Left ventricle myocardium superior (tissue), 1 donor: ENCODE measurements at regions not wholly inside any gene's neighbourhood (a gene's known extent, or its start where the extent isn't known, plus 50 kb on each side); places are given as distances from the start of the nearest gene placed in this dataset.

Experiments
- ATAC-seq: fragments of 200-7000 bp; cut with Tn5 transposase; one replicate; pipeline ENCODE4 v1.9.1; 2020; ENCODE audit warnings: mild to moderate bottlenecking, moderate library complexity
- DNase-seq: peaks from one replicate; pipeline ENCODE4 v3.0.0-alpha.2; 2020
- intact Hi-C: fragments of 100-400 bp; cut with micrococcal nuclease; formaldehyde crosslinking; loops from one replicate; pipeline ENCODE4 v1.11.0; 2022
- donor health status: DM: no; HTN: yes; CAD: no; lungs with severe emphysema.

GRCh38 chr5:155274484-155274883 is 260.9 kb downstream of the KIF4B start:
- DNase-seq, result no peak
- intact Hi-C loops, result no loop called here

DNA sequence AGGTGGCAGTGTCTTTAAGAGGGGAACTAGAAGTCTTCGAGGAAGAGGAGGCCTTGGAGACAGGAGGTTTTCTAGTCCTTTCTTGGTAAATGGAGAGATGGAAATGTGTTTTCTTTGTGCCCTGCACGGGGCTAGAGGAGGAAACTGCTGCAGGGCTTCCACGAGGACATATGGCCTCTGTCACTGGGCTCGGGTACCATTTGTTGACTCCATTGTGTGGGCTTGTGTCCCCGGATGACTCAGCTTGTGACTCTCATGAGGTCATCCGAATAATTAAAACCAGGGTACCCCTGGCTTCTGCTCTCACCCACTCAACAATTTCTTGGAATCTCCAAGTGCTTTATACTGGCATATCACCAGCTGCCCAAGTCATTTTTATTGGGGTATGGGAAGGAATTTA is 261.7 kb downstream of the KIF4B start:
- DNase-seq (no peak), ATAC-seq (no peak)
- intact Hi-C loops, result no loop called here

More at GRCh38 chr5:155274484-155274883, 260.9 kb downstream of the KIF4B start:
- ATAC-seq, result no peak

GRCh38 chr5:155276231-155276630 is 262.7 kb downstream of the KIF4B start:
- ATAC-seq (no peak), DNase-seq (no peak)
- intact Hi-C loops, result no loop called here

- peak; percentile 72 for ATAC-seq
- intact Hi-C loops, result no loop called here
- DNase-seq, result no peak
Measured at GRCh38 chr5:155278532-155278931, 265.0 kb downstream of the KIF4B start.

GRCh38 chr5:155282503-155283107 is 269.1 kb downstream of the KIF4B start:
- no peak for ATAC-seq
- no peak for DNase-seq
- intact Hi-C loops, result no loop called here

DNA sequence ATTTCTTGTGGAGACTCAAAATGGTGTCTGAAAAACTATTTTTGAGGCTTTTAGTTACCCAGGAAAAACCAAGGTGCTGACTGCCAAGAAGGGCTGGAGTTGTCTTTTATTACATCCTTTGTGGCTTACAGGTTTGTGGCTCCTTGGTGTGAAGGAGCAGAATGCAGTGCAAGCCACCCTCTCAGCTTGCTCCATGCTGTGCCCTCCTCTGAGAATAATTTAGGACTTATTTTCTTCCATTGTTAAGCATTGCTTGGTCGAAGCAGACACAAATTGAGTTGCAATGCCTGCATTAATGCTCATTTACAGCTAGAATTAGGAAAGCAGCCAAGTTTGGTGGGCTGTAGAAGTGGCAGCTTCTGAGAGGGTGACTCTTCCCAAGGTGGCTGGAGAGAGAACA is 272.2 kb downstream of the KIF4B start:
- intact Hi-C loops, result no loop called here
- ATAC-seq, result no peak
- no peak for DNase-seq

- ATAC-seq, result no peak
- DNase-seq, result no peak
- intact Hi-C loops, result no loop called here
Measured at GRCh38 chr5:155290937-155291336, 277.4 kb downstream of the KIF4B start.

DNA sequence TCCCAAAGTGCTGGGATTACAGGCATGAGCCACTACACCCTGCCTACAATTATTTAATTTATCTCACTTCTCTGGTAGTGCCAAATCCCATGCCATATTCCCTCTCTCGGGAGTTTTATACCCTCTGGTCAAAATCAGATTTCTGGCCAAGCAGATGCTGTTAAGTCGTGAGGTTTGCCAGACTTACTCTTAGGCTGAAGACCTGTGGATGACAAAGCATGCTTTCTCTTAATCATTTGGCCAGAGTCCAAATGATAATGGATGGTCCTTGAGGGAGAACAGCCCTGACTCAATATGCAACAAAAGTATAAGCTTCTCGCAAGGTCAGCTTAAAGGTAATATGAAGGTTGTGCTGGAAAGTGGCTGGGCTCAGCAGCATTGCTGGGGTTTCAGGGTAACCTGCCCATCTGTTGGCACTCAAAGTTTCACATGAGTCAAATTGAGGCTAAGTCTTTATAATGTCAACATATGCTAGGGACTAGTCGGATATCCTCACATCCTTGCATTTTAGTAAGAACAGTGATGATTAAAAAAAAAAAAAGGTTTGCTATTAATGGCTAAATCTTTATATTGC is 280.1 kb downstream of the KIF4B start:
- intact Hi-C loops, result no loop called here
- no peak for ATAC-seq
- DNase-seq, result no peak

DNA sequence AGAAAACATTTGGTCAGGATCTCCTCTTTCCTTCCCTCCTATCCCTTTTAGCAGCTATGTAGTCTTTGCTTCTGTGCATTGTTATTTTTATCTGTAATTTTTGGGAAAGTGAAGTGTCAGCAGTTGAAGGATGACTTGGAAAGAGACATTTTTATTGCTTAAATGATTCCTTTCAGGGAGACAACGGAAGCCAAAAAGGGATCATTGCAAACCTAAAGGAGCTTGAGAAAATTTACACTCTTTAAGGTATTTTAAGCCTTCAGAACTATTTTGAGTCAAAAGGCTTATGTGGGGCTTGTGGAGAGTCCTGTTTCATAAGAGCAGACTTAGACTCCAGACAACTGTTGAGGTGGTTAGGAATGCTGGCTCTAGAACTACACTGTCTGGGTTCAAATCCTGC is 281.6 kb downstream of the KIF4B start:
- ATAC-seq (no peak), DNase-seq (no peak)
- intact Hi-C loops, result no loop called here

DNA sequence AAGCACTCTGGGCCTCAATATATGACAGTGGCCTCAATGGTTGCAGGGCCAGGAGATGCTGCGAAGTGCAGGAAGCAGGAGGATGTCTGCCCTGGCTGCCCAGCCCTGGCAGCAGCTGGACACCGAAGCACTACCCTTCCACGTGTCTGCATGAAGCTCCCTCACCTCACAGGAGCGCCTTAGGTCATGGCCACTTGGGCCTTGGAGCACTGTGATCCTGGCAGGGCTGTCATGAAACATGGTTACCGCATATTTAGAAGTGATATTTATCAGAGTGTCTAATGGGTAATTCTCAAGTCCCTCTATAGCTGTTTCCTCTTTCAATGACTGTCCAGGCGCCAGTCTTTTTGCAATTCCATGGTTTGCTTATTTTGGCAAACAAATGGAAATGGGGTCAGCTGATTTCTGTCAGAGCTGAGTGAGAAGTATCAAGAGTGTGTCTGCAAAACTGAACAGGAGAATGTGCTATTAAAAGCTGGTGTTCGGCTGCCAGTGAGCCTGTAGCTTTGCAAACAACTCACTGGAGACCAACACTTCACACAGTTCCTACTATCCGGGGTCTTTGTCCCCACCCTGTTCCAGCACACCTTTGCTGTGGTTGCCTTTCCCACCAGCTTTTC is 285.9 kb downstream of the KIF4B start:
- DNase-seq (peak; percentile 59), ATAC-seq (peak; percentile 95)
- intact Hi-C loops, result no loop called here

DNA sequence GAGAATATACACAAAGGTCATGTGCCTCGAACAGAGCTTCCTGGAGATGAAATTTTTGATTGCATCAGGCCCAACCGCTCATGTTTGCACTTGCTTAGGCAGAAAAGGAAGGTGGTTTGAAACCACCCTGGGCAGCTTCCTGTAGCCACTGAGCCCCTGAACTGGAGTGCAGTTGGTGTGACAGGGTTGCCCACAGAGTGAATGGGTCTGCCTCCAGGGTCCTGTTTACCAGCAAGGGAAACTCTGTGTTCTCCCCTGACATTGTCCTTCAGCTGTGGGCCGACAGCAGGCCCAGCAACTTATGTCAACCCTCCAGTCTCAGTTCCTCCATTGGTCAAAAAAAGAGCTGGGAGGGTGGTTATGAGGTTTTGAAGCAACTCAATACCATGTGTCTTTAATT is 289.6 kb downstream of the KIF4B start:
- DNase-seq (no peak), ATAC-seq (no peak)
- intact Hi-C loops, result no loop called here

- DNase-seq, result no peak
- intact Hi-C loops, result no loop called here
- ATAC-seq, result no peak
Measured at GRCh38 chr5:155307229-155307628, 293.7 kb downstream of the KIF4B start.

DNA sequence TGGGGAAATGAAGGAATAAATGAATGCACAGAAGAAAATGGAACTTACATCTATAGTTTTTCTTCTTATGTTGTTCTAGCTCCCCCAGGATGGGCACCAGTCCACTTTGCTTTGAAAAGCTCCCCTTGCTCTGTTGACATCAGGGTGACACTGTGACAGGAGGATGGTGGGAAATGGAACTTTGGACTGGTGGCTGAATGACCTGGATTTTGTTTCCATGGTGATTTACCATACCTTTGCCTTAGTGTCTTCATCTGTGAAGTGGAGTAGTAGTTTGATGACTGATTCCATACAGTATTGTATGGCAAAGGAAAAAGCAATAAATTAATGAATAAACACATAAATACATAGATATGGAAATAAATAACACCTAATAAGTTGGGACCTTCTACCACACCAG is 294.7 kb downstream of the KIF4B start:
- DNase-seq (no peak), ATAC-seq (no peak)
- intact Hi-C loops, result no loop called here

DNA sequence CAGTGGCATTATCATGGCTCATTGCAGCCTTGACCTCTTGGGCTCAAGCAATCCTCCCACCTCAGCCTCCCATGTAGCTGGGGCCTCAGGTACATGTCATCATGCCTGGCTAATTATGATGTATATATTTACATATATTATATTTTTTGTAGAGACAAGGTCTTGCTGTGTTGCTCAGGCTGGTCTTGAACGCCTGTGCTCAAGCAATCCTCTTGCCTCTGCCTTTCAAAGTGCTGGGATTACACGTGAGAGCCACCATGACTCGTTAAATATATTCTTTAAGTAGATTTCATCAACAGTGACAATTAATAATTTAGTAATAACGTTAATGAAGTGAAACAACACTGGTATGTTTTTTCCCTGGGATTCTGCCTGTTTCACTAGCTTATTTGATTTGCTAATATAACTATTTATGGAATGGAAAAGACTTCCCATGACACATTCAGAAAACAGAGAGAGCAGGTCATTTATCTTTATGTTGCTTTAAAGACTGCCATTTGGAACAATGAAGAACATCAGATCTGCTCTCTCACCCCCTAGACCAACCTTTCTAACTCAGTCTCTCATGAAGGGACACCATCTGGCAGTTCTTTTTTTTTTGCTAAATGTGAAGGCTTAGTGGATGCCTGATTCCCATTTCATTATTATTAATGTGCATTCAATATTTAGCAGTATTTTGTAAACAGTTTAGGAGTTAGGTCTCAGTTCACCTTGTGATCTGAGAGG is 295.6 kb downstream of the KIF4B start:
- no peak for ATAC-seq
- no peak for DNase-seq
- intact Hi-C loops, result no loop called here

DNA sequence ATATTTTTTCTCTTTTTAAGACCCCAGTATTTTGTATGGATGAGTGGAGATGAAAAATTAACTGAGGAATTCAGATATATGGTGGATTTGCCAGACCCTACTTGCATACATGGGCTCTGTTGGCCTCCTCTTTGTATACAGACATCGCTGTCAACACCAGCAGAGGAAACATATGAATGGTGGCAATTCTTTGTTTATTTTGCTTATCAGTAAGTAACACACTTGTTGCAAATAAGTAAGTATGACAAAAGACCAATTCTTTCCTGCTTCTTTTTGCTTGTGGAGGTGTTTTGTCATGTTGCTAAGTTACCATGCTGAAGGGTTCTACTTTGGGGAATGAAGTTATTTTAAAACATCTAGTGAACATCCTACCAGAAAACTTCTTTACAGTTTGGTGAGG is 298.2 kb downstream of the KIF4B start:
- no peak for DNase-seq
- intact Hi-C loops, result no loop called here
- ATAC-seq, result no peak

DNA sequence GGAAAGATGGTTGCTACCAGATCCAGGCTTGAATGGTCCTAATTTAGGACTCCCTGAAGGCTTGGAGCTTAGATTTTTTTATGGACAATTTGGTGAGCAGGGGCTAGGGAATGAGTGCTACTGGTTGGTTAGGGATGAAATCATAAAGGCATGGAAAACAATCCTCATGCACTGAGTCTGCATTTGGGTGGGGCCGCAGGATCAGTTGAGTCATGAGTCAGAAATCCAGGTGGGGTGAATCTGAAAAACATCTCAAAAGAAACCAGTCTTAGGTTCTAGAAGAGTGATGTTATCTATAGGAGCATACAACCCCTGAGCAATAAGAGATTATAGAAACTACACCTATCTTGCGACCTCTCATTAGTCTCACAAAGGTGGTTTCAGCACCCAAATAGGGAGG is 300.0 kb downstream of the KIF4B start:
- intact Hi-C loops, result no loop called here
- ATAC-seq (no peak), DNase-seq (no peak)

- no peak for ATAC-seq
- intact Hi-C loops, result no loop called here
- DNase-seq, result no peak
Measured at GRCh38 chr5:155316070-155316714, 302.6 kb downstream of the KIF4B start.

DNA sequence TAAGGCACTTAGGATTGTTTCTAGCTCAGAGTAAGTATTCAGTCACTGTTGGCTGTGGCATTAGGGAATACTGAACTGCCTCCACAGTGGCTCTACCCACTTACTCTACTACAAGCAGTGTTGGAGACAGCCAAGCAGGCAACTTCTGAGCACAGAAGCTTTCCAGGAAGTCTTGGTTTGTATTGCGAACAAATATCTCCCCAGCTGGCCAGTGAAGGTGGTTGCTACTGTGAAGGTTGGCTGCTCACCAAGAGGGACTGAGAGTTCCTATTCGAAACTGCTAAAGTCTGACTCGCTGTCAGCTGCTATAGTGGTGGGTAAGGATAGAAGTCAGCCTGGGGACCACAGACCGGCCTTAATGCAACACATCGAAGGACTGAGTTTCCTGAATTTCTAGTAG is 319.1 kb downstream of the KIF4B start:
- DNase-seq (no peak), ATAC-seq (peak; percentile 74)
- intact Hi-C loops, result no loop called here

- ATAC-seq, result no peak
- DNase-seq, result no peak
- intact Hi-C loops, result no loop called here
Measured at GRCh38 chr5:155342956-155343355, 329.4 kb downstream of the KIF4B start.

DNA sequence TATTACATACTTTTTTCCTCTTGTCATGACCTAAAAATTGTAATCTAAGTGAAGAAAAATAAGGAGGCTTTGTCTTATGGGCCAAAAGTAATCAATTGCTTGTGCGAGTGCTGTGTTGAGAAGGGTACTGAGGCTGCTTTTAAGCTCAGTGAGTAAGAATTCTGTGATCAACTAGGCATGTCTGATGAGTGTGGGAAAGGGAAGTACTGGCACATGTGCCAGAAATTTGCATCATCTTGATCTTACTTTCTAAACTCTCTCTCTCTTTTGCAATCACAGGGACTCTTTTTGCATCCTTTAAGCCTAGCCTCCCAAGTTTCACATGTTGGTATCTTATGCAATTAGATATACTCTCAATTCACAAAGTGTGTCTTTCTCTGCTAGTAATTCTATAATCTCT is 329.9 kb downstream of the KIF4B start:
- no peak for DNase-seq
- intact Hi-C loops, result no loop called here
- ATAC-seq, result no peak
